Neural progenitor cell (in vitro differentiated cells): ENCODE measurements at regions not wholly inside any gene's neighbourhood (a gene's known extent, or its start where the extent isn't known, plus 50 kb on each side); places are given as distances from the start of the nearest gene placed in this dataset.

Experiments used
- DNase-seq: peaks from one replicate; pipeline ENCODE4 v3.0.0-alpha.2; 2016; ENCODE audit warnings: low spot score
- H2AFZ ChIP-seq: fragments of 200-600 bp; sonication (generic); replicated peaks from 2 replicates; pipeline ENCODE4 v1.6.1; 2016; ENCODE audit warnings: antibody characterized with exemption
- H3F3A ChIP-seq: fragments of 200-600 bp; sonication (generic); 2 replicates; pipeline ENCODE4 v1.6.1; 2016; ENCODE audit warnings: antibody characterized with exemption, low read depth
- H3K27ac ChIP-seq: fragments of 200-600 bp; sonication (generic); 2 replicates; pipeline ENCODE4 v1.5.1; 2016; ENCODE audit warnings: mild to moderate bottlenecking
- H3K27me3 ChIP-seq: fragments of 200-600 bp; sonication (generic); 2 replicates; pipeline ENCODE4 v1.6.1; 2016; ENCODE audit warnings: mild to moderate bottlenecking, moderate library complexity
- H3K36me3 ChIP-seq: fragments of 200-600 bp; sonication (generic); 2 replicates; pipeline ENCODE4 v1.5.1; 2016
- H3K4me1 ChIP-seq: fragments of 200-600 bp; sonication (generic); 2 replicates; pipeline ENCODE4 v1.6.1; 2016; ENCODE audit warnings: mixed run types
- H3K4me2 ChIP-seq: fragments of 200-600 bp; sonication (generic); 2 replicates; pipeline ENCODE4 v1.6.1; 2016
- H3K4me3 ChIP-seq: fragments of 200-600 bp; sonication (generic); 2 replicates; pipeline ENCODE4 v1.5.1; 2016
- H3K79me2 ChIP-seq: fragments of 200-600 bp; sonication (generic); 2 replicates; pipeline ENCODE4 v1.6.1; 2016; ENCODE audit warnings: low read depth
- H3K9ac ChIP-seq: fragments of 200-600 bp; sonication (generic); 2 replicates; pipeline ENCODE4 v1.6.1; 2016
- H3K9me3 ChIP-seq: fragments of 200-600 bp; sonication (generic); 2 replicates; pipeline ENCODE4 v1.5.1; 2016; ENCODE audit warnings: low read depth
- H4K20me1 ChIP-seq: fragments of 200-600 bp; sonication (generic); 2 replicates; pipeline ENCODE4 v1.6.1; 2016; ENCODE audit warnings: low read depth
- H3K27ac Mint-ChIP-seq: 3 replicates; pipeline ENCODE4 v1.8.0; 2021; ENCODE audit warnings: mixed read lengths
- H3K27me3 Mint-ChIP-seq: 2 replicates; pipeline ENCODE4 v1.8.0; 2022; ENCODE audit warnings: low read depth, mild to moderate bottlenecking, inconsistent platforms, moderate library complexity, mixed read lengths; ENCODE audit not compliant: insufficient read depth
- H3K36me3 Mint-ChIP-seq: 3 replicates; pipeline ENCODE4 v1.8.0; 2021; ENCODE audit warnings: mixed read lengths
- H3K4me1 Mint-ChIP-seq: 3 replicates; pipeline ENCODE4 v1.8.0; 2021; ENCODE audit warnings: mixed read lengths
- H3K4me3 Mint-ChIP-seq: 3 replicates; pipeline ENCODE4 v1.8.0; 2021; ENCODE audit warnings: mild to moderate bottlenecking, moderate library complexity, mixed read lengths
- H3K9me3 Mint-ChIP-seq: 3 replicates; pipeline ENCODE4 v1.8.0; 2020; ENCODE audit warnings: mixed read lengths
- EZH2 ChIP-seq: fragments of 200-600 bp; sonication (generic); IDR thresholded peaks from 2 replicates; pipeline ENCODE4 v1.6.1; 2017; ENCODE audit warnings: antibody characterized with exemption, mild to moderate bottlenecking, moderate library complexity
- EZH2phosphoT487 ChIP-seq: fragments of 200-600 bp; sonication (generic); IDR thresholded peaks from 2 replicates; pipeline ENCODE4 v1.6.1; 2017; ENCODE audit warnings: antibody characterized with exemption
- TF ChIP-seq, protein P1 (sequence below): fragments of 200-600 bp; sonication (generic); IDR thresholded peaks from 2 replicates; pipeline ENCODE4 v1.5.1; 2017; ENCODE audit warnings: antibody characterized with exemption, mild to moderate bottlenecking

GRCh38 chr14:65160091-65160490, 57.8 kb upstream of the MAX start:
- Mint-ChIP-seq H3K36me3 (no peaks in the 10 kb centered on the region), H3K27ac (no peak overlapping the region), H3K9me3 (no peaks in the 10 kb centered on the region), H3K27me3 (peaks cover 3% of the 10 kb centered on the region), H3K4me1 (peaks cover 4% of the 10 kb centered on the region), H3K4me3 (no peak overlapping the region)
- Histone ChIP-seq H3K27ac (no peak overlapping the region), H3K27me3 (no peaks in the 10 kb centered on the region), H3K36me3 (no peaks in the 10 kb centered on the region), H3K4me2 (no peak overlapping the region), H3F3A (peaks cover 3% of the 10 kb centered on the region), H3K9ac (no peak overlapping the region), H3K9me3 (no peaks in the 10 kb centered on the region), H4K20me1 (no peaks in the 10 kb centered on the region), H3K79me2 (no peaks in the 10 kb centered on the region), H3K4me3 (no peak overlapping the region), H3K4me1 (no peaks in the 10 kb centered on the region), H2AFZ (no peak overlapping the region)
- TF ChIP-seq EZH2, result no peak
- TF ChIP-seq, protein P1, sequence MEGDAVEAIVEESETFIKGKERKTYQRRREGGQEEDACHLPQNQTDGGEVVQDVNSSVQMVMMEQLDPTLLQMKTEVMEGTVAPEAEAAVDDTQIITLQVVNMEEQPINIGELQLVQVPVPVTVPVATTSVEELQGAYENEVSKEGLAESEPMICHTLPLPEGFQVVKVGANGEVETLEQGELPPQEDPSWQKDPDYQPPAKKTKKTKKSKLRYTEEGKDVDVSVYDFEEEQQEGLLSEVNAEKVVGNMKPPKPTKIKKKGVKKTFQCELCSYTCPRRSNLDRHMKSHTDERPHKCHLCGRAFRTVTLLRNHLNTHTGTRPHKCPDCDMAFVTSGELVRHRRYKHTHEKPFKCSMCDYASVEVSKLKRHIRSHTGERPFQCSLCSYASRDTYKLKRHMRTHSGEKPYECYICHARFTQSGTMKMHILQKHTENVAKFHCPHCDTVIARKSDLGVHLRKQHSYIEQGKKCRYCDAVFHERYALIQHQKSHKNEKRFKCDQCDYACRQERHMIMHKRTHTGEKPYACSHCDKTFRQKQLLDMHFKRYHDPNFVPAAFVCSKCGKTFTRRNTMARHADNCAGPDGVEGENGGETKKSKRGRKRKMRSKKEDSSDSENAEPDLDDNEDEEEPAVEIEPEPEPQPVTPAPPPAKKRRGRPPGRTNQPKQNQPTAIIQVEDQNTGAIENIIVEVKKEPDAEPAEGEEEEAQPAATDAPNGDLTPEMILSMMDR, result no peak
- no peak for TF ChIP-seq EZH2phosphoT487
- DNase-seq, result no peak

DNA sequence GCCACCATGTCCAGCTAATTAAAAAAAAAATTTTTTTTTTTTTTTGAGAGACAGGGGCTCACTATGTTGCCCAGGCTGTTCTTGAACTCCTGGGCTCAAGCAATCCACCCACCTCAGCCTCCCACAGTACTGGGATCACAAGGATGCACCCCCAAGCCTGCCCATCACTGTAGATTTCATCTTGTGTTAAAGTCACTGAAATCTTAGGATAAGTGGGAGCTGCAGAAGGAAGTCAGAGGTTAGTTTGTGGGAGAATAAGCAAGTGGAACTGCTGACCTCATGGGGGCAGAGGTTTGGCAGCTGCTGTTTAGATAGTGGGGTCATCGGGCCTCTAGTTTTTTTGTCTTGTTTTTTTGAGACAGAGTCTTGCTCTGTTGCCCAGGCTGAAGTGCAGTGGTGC, 59.7 kb upstream of the MAX start:
- Histone ChIP-seq H3K4me2 (no peak overlapping the region), H3K4me3 (no peak overlapping the region), H3K9me3 (no peaks in the 10 kb centered on the region), H3K27ac (no peak overlapping the region), H4K20me1 (no peaks in the 10 kb centered on the region), H3K79me2 (no peaks in the 10 kb centered on the region), H3K27me3 (no peaks in the 10 kb centered on the region), H3F3A (peaks cover 3% of the 10 kb centered on the region), H2AFZ (no peak overlapping the region), H3K4me1 (no peaks in the 10 kb centered on the region), H3K36me3 (no peaks in the 10 kb centered on the region), H3K9ac (no peak overlapping the region)
- no peaks in the 10 kb centered on the region for H3K9me3 Mint-ChIP-seq
- H3K27me3 Mint-ChIP-seq, result peaks cover 8% of the 10 kb centered on the region
- no peak for TF ChIP-seq EZH2phosphoT487
- no peak for TF ChIP-seq EZH2
- TF ChIP-seq, protein P1, result no peak
- H3K36me3 Mint-ChIP-seq, result no peaks in the 10 kb centered on the region
- no peak overlapping the region for H3K4me3 Mint-ChIP-seq
- H3K27ac Mint-ChIP-seq, result no peak overlapping the region
- no peak for DNase-seq
- peaks cover 3% of the 10 kb centered on the region for H3K4me1 Mint-ChIP-seq

- Histone ChIP-seq H3K4me3 (no peak overlapping the region), H3K4me2 (no peak overlapping the region), H3K9ac (no peak overlapping the region), H3F3A (peaks cover 3% of the 10 kb centered on the region), H3K36me3 (no peaks in the 10 kb centered on the region), H3K79me2 (no peaks in the 10 kb centered on the region), H3K27me3 (no peaks in the 10 kb centered on the region), H2AFZ (no peak overlapping the region), H4K20me1 (no peaks in the 10 kb centered on the region), H3K4me1 (no peaks in the 10 kb centered on the region), H3K9me3 (no peaks in the 10 kb centered on the region), H3K27ac (no peak overlapping the region)
- no peaks in the 10 kb centered on the region for H3K9me3 Mint-ChIP-seq
- peak overlapping the region; percentile 59 for H3K27ac Mint-ChIP-seq
- H3K4me3 Mint-ChIP-seq, result no peak overlapping the region
- no peaks in the 10 kb centered on the region for H3K36me3 Mint-ChIP-seq
- peaks cover 3% of the 10 kb centered on the region for H3K4me1 Mint-ChIP-seq
- TF ChIP-seq, protein P1, result peak; percentile 90
- no peak for TF ChIP-seq EZH2
- peaks cover 8% of the 10 kb centered on the region for H3K27me3 Mint-ChIP-seq
- peak; percentile 65 for DNase-seq
These were observed 61.9 kb upstream of the MAX start for GRCh38 chr14:65164068-65164824.
